GM21528 (cell line): ENCODE measurements at regions not wholly inside any gene's neighbourhood (a gene's known extent, or its start where the extent isn't known, plus 50 kb on each side); places are given as distances from the start of the nearest gene placed in this dataset.
"Not testable (repeated sequence)": the region's sequence is repeated elsewhere in the genome, so short reads cannot be mapped to it uniquely, and the experiment has no call there.

Experiments
- ATAC-seq: cut with Tn5 transposase; IDR thresholded peaks from one replicate; pipeline ENCODE4 v1.9.1; 2021; ENCODE audit warnings: mild to moderate bottlenecking, moderate library complexity; ENCODE audit not compliant: unreplicated experiment, low FRiP score

- no peak for ATAC-seq
Observed at GRCh38 chr1:190665045-190665444, 187.4 kb upstream of the BRINP3 start.

- no peak for ATAC-seq
Observed at GRCh38 chr1:190667914-190668313, 190.2 kb upstream of the BRINP3 start.

GRCh38 chr1:190679044-190679443 is 201.4 kb upstream of the BRINP3 start:
- ATAC-seq, result no peak

GRCh38 chr1:190679454-190679853 is 201.8 kb upstream of the BRINP3 start:
- ATAC-seq, result no peak

GRCh38 chr1:190679983-190680382 is 202.3 kb upstream of the BRINP3 start:
- no peak for ATAC-seq

GRCh38 chr1:190685676-190686075 is 208.0 kb upstream of the BRINP3 start:
- ATAC-seq, result no peak

- no peak for ATAC-seq
Observed at GRCh38 chr1:190688096-190688495, 210.4 kb upstream of the BRINP3 start.

GRCh38 chr1:190698488-190698887 is 220.8 kb upstream of the BRINP3 start:
- ATAC-seq, result not testable (repeated sequence)

- no peak for ATAC-seq
Observed at GRCh38 chr1:190699165-190699564, 221.5 kb upstream of the BRINP3 start.

- no peak for ATAC-seq
Observed at GRCh38 chr1:190708418-190709057, 230.9 kb upstream of the BRINP3 start.

- ATAC-seq, result no peak
Observed at GRCh38 chr1:190711069-190711468, 233.4 kb upstream of the BRINP3 start.

- ATAC-seq, result no peak
Observed at GRCh38 chr1:190717055-190717454, 239.4 kb upstream of the BRINP3 start.

- no peak for ATAC-seq
Observed at GRCh38 chr1:190736971-190737590, 259.4 kb upstream of the BRINP3 start.

GRCh38 chr1:190738317-190738716 is 260.7 kb upstream of the BRINP3 start:
- ATAC-seq, result no peak

- ATAC-seq, result no peak
Observed at GRCh38 chr1:190739926-190740325, 262.3 kb upstream of the BRINP3 start.

- no peak for ATAC-seq
Observed at GRCh38 chr1:190747704-190748103, 270.0 kb upstream of the BRINP3 start.

GRCh38 chr1:190752131-190752530 is 274.5 kb upstream of the BRINP3 start:
- no peak for ATAC-seq

GRCh38 chr1:190754666-190755065 is 277.0 kb upstream of the BRINP3 start:
- ATAC-seq, result no peak

- peak; percentile 87 for ATAC-seq
Observed at GRCh38 chr1:190759807-190760206, 282.1 kb upstream of the BRINP3 start.

GRCh38 chr1:190762325-190762724 is 284.7 kb upstream of the BRINP3 start:
- ATAC-seq, result no peak

- no peak for ATAC-seq
Observed at GRCh38 chr1:190792873-190793272, 315.2 kb upstream of the BRINP3 start.

- ATAC-seq, result no peak
Observed at GRCh38 chr1:190807629-190808028, 330.0 kb upstream of the BRINP3 start.
